AG10803 (cell line): ENCODE measurements at regions not wholly inside any gene's neighbourhood (a gene's known extent, or its start where the extent isn't known, plus 50 kb on each side); places are given as distances from the start of the nearest gene placed in this dataset.

Experiments used
- DNase-seq: peaks from one replicate; pipeline ENCODE4 v3.0.0; 2010; ENCODE audit warnings: low read depth
- H3K4me3 ChIP-seq: 2 replicates; pipeline ENCODE4 v1.5.1; 2011; ENCODE audit warnings: mild to moderate bottlenecking, low read length, control low read depth
- TF ChIP-seq, protein P1 (sequence below): conservative IDR thresholded peaks from 2 replicates; pipeline ENCODE4 v1.5.1; 2011; ENCODE audit warnings: mild to moderate bottlenecking, low read length, control low read depth, inconsistent platforms

DNA sequence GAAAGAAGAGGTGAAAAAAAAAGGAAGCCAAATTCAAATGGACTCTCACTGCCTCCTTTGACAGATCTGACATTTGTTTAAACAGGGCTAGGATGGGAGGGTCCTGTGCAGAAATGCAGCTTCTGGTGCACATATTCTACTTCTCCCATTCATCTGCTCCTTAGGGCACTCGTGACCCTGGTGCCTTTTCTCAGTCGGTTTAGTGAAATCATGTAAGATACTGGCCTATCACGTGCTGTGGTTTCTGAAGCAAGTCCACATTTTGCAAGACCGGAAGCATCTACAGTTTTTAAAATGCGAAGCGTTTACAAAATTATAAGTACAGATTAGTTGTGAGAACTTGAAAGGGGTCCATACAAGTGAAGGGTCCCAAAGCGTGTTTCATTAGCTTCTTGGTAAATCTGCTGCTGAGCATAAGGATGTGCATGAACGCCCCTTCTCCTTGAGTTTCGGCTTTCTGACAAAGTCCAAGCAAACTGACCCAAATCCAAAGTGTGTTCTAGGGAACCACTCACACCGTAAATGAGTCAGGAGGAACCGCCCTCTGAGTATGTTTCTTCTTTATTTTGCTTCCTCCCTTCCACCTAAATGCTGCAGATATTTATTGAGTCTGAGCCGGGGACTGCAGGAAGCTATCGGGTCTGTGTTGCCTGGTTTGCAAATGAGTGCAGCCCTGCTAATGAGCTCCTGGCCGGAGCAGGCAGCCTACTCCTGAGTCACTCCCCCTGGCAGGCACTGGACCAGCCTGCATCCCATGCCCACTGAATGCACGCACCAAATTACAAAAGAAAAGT lies 323.8 kb upstream of the JARID2 start:
- no peak overlapping the region for H3K4me3 ChIP-seq
- TF ChIP-seq, protein P1, sequence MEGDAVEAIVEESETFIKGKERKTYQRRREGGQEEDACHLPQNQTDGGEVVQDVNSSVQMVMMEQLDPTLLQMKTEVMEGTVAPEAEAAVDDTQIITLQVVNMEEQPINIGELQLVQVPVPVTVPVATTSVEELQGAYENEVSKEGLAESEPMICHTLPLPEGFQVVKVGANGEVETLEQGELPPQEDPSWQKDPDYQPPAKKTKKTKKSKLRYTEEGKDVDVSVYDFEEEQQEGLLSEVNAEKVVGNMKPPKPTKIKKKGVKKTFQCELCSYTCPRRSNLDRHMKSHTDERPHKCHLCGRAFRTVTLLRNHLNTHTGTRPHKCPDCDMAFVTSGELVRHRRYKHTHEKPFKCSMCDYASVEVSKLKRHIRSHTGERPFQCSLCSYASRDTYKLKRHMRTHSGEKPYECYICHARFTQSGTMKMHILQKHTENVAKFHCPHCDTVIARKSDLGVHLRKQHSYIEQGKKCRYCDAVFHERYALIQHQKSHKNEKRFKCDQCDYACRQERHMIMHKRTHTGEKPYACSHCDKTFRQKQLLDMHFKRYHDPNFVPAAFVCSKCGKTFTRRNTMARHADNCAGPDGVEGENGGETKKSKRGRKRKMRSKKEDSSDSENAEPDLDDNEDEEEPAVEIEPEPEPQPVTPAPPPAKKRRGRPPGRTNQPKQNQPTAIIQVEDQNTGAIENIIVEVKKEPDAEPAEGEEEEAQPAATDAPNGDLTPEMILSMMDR: no peak
- peak; percentile 13 for DNase-seq

DNA sequence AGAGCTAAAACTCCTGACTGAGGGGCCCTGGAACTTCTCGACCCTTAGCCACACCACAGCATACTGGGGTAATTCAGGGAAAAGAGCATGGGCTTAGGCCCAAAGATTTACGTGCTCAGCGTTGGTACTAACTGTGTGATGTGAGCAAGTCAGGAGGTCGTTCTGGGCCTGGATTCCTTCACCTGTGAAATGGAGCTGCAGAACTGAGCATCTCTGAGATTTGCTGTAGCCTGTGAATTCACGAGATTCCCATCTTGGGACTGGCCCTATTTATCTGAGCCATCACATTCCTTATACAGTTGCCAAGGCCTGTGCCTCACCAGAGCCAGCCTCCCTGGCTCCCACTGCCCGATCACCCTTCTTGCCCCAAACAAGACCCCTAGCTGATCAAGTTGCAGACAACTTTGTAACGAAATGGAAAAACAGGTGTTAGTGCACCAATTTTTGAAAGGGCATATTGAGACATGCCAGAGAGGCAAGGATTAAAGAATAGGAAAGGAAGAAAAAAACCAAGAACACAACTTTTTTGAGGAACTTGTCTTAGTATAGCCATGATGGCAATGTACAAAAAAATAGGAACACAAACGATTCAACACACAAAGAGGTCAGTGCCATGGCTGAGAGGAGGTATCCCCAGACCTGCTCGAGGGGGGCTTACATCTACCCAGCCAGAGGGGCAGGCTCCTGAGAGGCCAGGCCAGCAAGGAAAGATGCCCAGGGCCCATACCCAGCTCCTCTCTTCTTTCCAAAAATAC lies 323.0 kb upstream of the JARID2 start:
- DNase-seq: no peak
- TF ChIP-seq, protein P1: no peak
- H3K4me3 ChIP-seq: no peak overlapping the region

DNA sequence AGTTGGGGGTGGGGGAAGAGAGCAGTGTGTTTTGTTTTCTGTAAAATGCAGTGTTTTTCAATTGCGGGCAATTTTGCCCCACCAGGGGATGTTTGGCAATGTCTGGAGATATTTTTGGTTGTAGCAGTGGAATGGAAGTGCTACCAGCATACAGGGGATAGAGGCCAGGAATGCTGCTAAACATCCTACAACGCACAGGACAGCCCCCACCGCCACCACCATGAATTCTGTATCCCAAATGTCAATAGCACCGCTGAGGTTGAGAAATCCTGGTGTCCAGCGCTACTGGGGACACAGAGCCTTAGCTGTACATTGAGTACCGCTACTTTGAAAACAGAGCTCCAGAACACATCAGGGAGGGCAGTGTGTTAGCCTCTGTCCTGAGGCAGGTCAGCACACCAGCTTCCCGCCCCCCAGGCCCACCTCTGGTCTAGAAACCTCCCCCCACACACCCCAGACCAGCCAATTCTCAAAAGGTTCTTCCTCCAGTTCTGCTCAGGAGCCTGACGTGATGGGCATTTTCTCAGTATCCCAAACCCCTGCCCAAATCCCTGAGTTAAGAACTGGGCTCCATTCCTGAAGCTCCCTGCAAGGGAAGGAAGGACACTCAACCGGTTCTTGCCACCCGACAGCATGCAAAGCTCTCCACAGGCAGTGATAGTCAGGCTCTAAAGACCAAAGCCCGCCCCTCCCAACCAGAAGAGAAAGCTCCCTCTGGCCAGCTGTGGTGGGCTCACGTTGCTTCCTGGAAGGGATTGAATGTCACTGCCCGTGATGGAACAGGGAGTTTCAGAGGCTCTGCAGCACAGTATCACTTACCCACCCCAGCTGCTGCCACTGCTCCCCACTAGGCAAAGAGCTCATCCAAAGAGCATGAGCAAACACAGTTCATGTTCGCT lies 321.5 kb upstream of the JARID2 start:
- no peak for DNase-seq
- TF ChIP-seq, protein P1: no peak
- no peak overlapping the region for H3K4me3 ChIP-seq

DNA sequence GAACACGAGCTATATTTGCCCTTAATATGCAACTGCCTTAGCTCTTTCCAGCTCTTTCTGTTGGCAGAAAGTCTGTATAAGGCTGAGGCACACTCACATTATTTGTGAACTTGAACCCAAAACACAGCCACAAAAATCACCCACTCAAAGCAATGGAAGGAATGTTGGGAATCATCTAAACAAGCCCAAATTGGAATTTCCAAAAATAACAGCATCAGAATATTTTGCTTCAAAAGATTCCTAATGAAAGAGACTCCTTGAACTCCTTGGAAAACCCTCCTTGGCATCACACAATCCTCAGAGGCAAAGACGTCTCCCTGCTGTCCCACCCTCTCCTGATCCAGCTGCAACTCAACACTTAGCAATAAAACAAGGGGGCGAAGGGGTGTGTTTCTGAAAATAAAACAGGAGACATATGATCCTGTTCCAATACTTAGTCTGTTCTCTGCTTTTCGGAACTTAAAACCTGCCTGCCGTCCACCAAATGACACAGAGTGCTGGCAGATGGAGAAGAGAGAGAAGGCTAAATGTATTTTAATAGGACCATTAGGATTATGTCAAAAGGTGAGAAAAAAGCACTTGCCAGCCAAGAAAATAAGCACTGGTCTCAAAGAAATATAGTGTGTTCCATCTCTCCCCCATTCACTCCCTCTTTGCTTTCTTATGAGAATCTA lies 320.7 kb upstream of the JARID2 start:
- TF ChIP-seq, protein P1: no peak
- H3K4me3 ChIP-seq: no peak overlapping the region
- peak; percentile 13 for DNase-seq

DNA sequence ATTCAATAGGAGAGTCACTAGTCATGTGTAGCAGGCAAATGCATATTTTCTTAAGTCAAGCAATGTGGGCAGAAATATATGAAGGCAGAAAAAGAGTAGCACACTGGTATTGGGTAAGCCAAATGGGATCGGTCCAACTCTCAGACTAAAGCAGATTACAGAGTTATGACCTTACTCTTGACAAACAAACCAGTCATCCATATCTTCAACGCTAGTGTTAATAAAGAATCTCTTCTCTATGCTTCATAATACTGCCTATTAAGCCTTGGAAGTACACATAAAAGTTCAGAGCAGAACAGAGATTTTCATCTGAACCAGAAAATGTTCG lies 320.2 kb upstream of the JARID2 start:
- DNase-seq: peak; percentile 56
- no peak overlapping the region for H3K4me3 ChIP-seq
- TF ChIP-seq, protein P1: no peak

DNA sequence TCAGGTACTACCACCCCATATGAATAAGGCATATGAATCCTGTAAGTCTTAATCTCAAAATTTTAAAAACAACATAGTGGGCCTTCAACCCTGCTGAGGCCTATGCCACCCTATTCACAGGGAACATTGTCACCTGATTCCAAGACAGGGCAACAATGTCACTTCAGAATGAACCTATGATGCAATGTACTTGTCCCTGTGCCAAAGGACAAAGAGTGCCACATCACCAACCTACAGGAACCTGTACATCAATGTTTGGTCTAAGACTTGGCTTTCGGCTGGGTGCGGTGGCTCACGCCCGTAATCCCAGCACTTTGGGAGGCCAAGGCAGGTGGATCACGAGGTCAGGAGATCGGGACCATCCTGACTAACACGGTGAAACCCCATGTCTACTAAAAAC lies 318.5 kb upstream of the JARID2 start:
- TF ChIP-seq, protein P1: no peak
- no peak for DNase-seq

More for the DNA sequence above, 318.5 kb upstream of the JARID2 start:
- no peak overlapping the region for H3K4me3 ChIP-seq
